ENCODE measurements at regions not wholly inside any gene's neighbourhood (a gene's known extent, or its start where the extent isn't known, plus 50 kb on each side); places are given as distances from the start of the nearest gene placed in this dataset.

DNA sequence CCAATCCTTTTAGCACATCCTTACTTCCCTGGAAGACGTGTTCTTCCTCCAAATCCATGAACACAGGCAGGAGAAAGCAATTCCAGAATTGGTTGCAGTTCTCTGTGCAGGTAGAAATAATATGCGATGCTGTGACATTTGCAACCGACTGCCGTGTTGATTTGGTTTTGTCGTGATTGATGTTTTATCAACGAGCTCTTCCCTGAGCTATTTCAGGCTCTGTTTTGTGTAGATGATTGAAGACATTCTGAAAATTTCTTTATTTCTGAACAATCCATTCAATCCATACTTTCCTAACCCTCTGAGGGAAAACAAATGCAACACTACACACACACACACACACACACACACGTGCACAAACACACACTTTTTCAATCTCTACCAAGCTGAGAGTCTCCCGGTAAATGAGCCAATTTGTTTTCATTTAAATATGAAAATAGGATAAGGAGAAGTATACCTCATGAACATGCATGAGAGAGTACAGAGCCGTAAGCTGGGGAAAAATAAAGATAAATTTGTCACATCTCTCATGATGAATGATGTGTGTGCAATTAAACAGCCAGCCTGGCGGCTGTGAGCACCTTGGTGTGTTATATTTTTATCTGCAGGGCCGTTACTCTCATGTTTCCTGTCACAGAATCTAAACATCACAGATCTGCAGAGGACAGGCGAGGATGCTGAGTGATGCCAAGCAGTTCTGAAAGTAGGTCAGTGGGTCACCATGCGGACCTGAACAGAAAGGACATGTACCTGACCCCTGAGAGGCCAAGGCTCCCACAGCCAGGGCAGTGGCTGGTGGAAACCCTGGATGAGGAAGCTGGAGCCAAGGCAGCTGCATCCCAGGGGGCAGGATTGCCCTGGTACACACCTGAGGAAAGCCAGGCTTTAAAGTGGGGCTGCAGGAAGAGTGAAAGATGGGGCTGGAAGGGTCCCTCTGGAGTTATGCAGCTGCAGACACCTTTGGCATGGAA is 64.8 kb downstream of the PDCL3 start:
- no peak for DNase-seq (ENCODE audit: low spot score)

GRCh38 chr2:100628506-100628905 is 65.7 kb downstream of the PDCL3 start:
- DNase-seq (ENCODE audit: low spot score): no peak

GRCh38 chr2:100629309-100629708 is 66.5 kb downstream of the PDCL3 start:
- no peak for DNase-seq (ENCODE audit: low spot score)

GRCh38 chr2:100630473-100630977 is 67.7 kb downstream of the PDCL3 start:
- DNase-seq (ENCODE audit: low spot score): no peak

GRCh38 chr2:100632037-100632436 is 69.2 kb downstream of the PDCL3 start:
- DNase-seq (ENCODE audit: low spot score): no peak

- DNase-seq (ENCODE audit: low spot score): no peak
These were observed 70.0 kb downstream of the PDCL3 start for GRCh38 chr2:100632759-100633158.

DNA sequence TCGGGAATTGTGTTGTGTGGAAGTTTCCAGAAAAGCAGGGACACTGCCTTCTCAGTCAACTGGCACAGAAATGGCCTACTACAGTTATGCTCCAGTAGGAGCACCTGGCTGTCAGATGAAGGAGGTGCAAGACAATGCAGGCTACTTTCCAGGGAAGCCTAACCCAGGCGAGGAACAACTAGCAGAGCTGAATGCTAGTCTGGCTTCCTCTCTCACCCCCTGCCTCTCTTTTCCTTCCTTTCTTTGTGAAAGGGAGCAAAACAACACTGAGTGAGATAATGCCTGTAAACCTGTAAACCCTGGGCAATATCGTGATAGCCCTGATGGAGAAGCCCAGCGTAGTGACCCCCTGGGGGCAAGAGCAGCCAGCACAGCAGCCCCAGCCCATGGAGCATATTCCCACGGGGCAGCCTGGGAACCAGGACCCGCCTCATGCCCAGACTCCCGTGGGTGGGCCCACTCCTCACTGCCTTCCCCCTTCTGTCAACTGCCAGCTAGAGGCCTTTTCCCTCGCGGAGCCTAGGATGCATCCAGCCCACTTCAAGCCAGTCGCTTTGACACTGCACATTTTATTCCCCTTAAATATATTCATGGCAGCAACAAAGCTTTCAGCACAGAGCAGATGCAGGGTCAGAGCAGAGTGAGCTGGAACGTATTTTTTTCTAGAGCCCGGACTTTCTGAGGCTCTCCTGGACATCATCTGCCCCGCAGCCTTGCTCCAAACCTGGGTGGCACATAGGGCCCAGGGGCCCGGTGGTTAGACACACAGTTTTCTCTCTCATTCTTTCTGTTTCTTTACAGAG is 77.0 kb downstream of the PDCL3 start:
- no peak for DNase-seq (ENCODE audit: low spot score)

- DNase-seq (ENCODE audit: low spot score): no peak
These were observed 77.8 kb downstream of the PDCL3 start for GRCh38 chr2:100640431-100641124.

GRCh38 chr2:100641125-100641435 is 78.3 kb downstream of the PDCL3 start:
- DNase-seq (ENCODE audit: low spot score): no peak

GRCh38 chr2:100642425-100642824 is 79.6 kb downstream of the PDCL3 start:
- no peak for DNase-seq (ENCODE audit: low spot score)

GRCh38 chr2:100643467-100643866 is 80.7 kb downstream of the PDCL3 start:
- no peak for DNase-seq (ENCODE audit: low spot score)

DNA sequence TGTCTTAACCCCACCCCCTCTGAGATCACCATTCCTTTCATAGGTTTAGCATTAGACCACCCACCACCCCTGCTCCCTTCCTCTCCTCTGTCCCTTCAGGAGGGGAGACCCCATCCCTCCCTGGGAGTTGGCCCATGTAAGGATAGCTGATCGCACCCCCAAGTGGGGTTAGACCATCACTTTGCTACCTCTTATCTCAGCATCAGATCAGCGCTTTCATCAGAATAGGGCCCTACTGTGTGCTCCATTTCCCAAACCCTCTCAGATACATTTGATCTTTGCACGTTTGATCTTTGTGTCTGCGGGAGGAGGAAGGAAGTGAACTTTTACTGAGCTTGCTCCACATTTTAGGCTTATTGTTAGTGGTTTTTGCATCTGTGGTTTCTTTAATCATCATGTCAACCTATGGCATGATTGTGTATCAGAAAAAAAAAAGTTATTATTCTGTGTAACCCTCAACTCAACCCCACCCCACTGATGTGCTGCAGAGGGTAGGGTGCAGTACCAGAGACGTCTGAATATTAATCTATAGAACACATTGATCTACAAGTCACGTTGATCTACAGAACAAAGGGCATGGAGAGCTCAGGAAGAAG is 81.2 kb downstream of the PDCL3 start:
- no peak for DNase-seq (ENCODE audit: low spot score)

- no peak for DNase-seq (ENCODE audit: low spot score)
These were observed 83.1 kb downstream of the PDCL3 start for GRCh38 chr2:100645695-100646429.

GRCh38 chr2:100647709-100648108 is 84.9 kb downstream of the PDCL3 start:
- no peak for DNase-seq (ENCODE audit: low spot score)

DNA sequence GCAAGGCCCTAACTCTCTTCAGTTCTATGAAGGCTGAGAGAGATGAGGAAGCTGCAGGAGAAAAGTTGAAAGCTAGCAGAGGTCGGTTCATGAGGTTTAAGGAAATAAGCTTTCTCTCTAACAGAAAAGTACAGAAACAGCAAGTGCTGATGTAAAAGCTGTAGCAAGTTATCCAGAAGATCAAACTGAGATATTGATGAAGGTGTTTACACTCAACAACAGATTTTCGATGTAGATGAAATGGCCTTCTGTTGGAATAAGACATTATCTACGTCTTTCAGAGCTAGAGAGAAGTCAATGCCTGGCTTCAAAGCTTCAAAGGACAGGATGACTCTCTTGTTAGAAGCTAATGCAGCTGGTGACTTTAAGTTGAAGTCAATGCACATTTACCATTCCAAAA is 87.4 kb downstream of the PDCL3 start:
- no peak for DNase-seq (ENCODE audit: low spot score)

DNA sequence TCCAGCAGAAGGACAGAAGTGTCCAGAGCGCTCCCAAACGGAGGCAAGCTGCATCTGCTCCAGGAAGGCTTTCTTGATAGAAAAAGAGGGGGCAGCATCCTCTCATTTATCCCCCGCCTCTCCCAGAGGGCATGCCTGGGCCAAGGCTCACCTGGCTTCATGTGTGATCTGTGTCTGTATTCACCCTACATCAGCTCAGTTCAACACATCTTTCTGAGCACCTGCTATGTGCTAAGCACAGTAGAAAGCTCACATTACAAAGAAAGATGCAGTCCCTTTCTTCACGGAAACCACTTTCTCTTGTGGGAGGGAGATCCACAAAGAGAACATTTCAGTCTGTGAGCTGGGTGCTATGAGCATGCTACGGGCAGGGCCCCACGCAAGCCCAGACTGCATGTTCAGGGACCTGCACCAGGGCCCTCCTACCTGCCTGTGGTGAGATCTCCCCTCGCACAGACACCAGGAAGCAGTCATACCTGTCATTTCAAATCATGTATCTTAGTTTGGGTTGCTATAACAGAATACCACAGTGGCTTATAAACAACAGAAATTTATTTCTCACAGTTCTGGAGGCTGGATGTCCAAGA is 90.7 kb downstream of the PDCL3 start:
- no peak for DNase-seq (ENCODE audit: low spot score)

DNA sequence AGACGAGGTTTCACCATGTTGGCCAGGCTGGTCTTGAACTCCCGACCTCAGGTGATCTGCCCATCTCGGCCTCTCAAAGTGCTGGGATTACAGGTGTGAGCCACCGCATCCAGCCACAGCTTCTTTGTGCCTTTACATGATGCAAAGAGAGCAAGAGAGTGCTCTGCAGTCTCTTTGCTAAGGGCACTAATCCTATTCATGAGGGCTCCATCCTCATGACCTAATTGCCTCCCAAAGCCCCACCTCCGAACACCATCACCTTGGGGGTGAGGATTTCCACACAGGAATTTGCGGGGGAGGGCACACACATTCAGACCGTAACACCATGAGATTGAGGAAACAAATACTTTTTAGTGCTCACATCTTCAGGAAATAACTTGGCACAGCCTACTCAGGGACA is 91.8 kb downstream of the PDCL3 start:
- DNase-seq (ENCODE audit: low spot score): no peak

GRCh38 chr2:100655446-100655845 is 92.7 kb downstream of the PDCL3 start:
- no peak for DNase-seq (ENCODE audit: low spot score)

- no peak for DNase-seq (ENCODE audit: low spot score)
These were observed 93.2 kb downstream of the PDCL3 start for GRCh38 chr2:100655936-100656534.

GRCh38 chr2:100658017-100658416 is 95.2 kb downstream of the PDCL3 start:
- no peak for DNase-seq (ENCODE audit: low spot score)
